ENCODE measurements at regions not wholly inside any gene's neighbourhood (a gene's known extent, or its start where the extent isn't known, plus 50 kb on each side); places are given as distances from the start of the nearest gene placed in this dataset.

DNA sequence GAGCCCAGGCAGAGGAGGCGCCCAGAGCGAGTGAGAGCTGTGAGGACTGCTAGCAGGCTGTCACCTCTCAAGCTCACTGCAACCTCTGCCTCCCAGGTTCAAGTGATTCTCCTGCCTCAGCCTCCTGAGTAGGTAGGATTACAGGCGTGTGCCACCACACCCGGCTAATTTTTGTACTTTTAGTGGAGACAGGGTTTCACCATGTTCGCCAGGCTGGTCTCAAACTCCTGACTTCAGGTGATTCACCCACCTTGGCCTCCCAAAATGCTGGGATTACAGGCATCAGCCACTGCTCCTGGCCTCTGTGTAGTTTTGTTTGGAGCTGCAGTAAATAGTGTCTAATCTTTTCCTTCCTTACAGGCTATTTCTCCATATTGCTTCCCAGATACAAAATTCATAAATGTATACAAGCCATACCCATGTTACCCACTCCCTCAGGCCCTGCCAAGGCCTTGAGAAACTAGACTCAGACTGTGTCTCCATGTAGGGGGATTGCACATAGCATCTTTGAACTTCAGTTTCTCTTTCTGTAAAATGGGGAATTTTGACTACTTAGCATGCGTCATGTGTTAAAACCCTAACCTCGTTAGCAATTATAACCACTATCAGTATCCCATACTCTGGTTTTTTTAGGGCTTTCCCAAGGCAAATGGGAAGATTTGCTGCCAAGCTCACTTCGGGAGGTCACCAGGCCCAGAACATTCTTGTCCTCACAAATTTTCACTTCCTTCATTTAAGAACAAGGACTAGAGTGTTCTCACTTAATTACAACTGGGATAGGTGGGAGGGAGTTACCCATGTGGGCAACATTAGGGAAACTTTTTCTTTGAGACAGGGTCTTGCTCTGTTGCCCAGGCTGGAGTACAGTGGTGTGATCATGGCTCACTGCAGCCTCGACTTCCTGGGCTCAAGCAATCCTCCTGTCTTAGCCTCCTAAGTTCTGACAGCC is 67.3 kb upstream of the DDR1 start:
- TF ChIP-seq, protein P1, sequence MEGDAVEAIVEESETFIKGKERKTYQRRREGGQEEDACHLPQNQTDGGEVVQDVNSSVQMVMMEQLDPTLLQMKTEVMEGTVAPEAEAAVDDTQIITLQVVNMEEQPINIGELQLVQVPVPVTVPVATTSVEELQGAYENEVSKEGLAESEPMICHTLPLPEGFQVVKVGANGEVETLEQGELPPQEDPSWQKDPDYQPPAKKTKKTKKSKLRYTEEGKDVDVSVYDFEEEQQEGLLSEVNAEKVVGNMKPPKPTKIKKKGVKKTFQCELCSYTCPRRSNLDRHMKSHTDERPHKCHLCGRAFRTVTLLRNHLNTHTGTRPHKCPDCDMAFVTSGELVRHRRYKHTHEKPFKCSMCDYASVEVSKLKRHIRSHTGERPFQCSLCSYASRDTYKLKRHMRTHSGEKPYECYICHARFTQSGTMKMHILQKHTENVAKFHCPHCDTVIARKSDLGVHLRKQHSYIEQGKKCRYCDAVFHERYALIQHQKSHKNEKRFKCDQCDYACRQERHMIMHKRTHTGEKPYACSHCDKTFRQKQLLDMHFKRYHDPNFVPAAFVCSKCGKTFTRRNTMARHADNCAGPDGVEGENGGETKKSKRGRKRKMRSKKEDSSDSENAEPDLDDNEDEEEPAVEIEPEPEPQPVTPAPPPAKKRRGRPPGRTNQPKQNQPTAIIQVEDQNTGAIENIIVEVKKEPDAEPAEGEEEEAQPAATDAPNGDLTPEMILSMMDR (conservative IDR thresholded peaks at IDR 0.05; ENCODE audit: low read length): no peak
- TF ChIP-seq EZH2phosphoT487 (IDR thresholded peaks at IDR 0.05; ENCODE audit: borderline replicate concordance, low read depth, low read length): no peak
